Hematopoietic multipotent progenitor cell treated with erythropoietin and hydrocortisone succinate and interleukin-3 and kit ligand, for 6 days (in vitro differentiated cells): ENCODE measurements at regions not wholly inside any gene's neighbourhood (a gene's known extent, or its start where the extent isn't known, plus 50 kb on each side); places are given as distances from the start of the nearest gene placed in this dataset.
"Not testable (repeated sequence)": the region's sequence is repeated elsewhere in the genome, so short reads cannot be mapped to it uniquely, and the experiment has no call there.

Experiments
- DNase-seq: peaks from one replicate; pipeline ENCODE4 v3.0.0-alpha.2; 2015

- no peak for DNase-seq
These were observed 59.7 kb downstream of the GPX5 start for GRCh38 chr6:28585335-28585734.

GRCh38 chr6:28586324-28586723, 60.6 kb downstream of the GPX5 start:
- no peak for DNase-seq

GRCh38 chr6:28586962-28587745, 61.5 kb downstream of the GPX5 start:
- DNase-seq: no peak

- no peak for DNase-seq
These were observed 62.0 kb downstream of the GPX5 start for GRCh38 chr6:28587746-28588075.

- DNase-seq: no peak
These were observed 63.0 kb downstream of the GPX5 start for GRCh38 chr6:28588666-28589065.

- DNase-seq: peak; percentile 72
These were observed 63.7 kb downstream of the GPX5 start for GRCh38 chr6:28589234-28589956.

GRCh38 chr6:28589957-28590349, 64.3 kb downstream of the GPX5 start:
- no peak for DNase-seq

- DNase-seq: peak; percentile 42
These were observed 71.6 kb downstream of the GPX5 start for GRCh38 chr6:28597217-28597835.

GRCh38 chr6:28597924-28598722, 72.4 kb downstream of the GPX5 start:
- no peak for DNase-seq

GRCh38 chr6:28598757-28599686, 73.3 kb downstream of the GPX5 start:
- no peak for DNase-seq

- no peak for DNase-seq
These were observed 74.6 kb downstream of the GPX5 start for GRCh38 chr6:28600245-28600644.

GRCh38 chr6:28603891-28604290, 78.2 kb downstream of the GPX5 start:
- no peak for DNase-seq

GRCh38 chr6:28606424-28607391, 81.0 kb downstream of the GPX5 start:
- peak; percentile 56 for DNase-seq

- no peak for DNase-seq
These were observed 82.3 kb downstream of the GPX5 start for GRCh38 chr6:28607990-28608389.

- no peak for DNase-seq
These were observed 84.0 kb downstream of the GPX5 start for GRCh38 chr6:28609672-28610071.

- DNase-seq: no peak
These were observed 89.9 kb downstream of the GPX5 start for GRCh38 chr6:28615616-28615954.

GRCh38 chr6:28615955-28616747, 90.5 kb downstream of the GPX5 start:
- no peak for DNase-seq

- DNase-seq: no peak
These were observed 93.3 kb downstream of the GPX5 start for GRCh38 chr6:28618898-28619555.

GRCh38 chr6:28621268-28621667, 95.6 kb downstream of the GPX5 start:
- DNase-seq: not testable (repeated sequence)

- not testable (repeated sequence) for DNase-seq
These were observed 97.6 kb downstream of the GPX5 start for GRCh38 chr6:28623242-28623641.
